Osteocyte (in vitro differentiated cells): ENCODE measurements at regions not wholly inside any gene's neighbourhood (a gene's known extent, or its start where the extent isn't known, plus 50 kb on each side); places are given as distances from the start of the nearest gene placed in this dataset.

Experiments
- DNase-seq: peaks from one replicate; pipeline ENCODE4 v3.0.0; 2021; ENCODE audit warnings: mixed read lengths; ENCODE audit not compliant: unreplicated experiment; ENCODE audit errors: extremely low spot score
- H3K27ac Mint-ChIP-seq: one replicate; pipeline ENCODE4 v1.8.0; 2021; ENCODE audit warnings: mild to moderate bottlenecking, mixed read lengths; ENCODE audit not compliant: unreplicated experiment
- H3K27me3 Mint-ChIP-seq: one replicate; pipeline ENCODE4 v1.8.0; 2021; ENCODE audit warnings: mixed read lengths; ENCODE audit not compliant: unreplicated experiment
- H3K36me3 Mint-ChIP-seq: one replicate; pipeline ENCODE4 v1.8.0; 2021; ENCODE audit warnings: mixed read lengths; ENCODE audit not compliant: unreplicated experiment
- H3K4me1 Mint-ChIP-seq: one replicate; pipeline ENCODE4 v1.8.0; 2021; ENCODE audit warnings: mixed read lengths; ENCODE audit not compliant: unreplicated experiment
- H3K4me3 Mint-ChIP-seq: one replicate; pipeline ENCODE4 v1.8.0; 2021; ENCODE audit warnings: mild to moderate bottlenecking, moderate library complexity, mixed read lengths; ENCODE audit not compliant: unreplicated experiment
- H3K9me3 Mint-ChIP-seq: one replicate; pipeline ENCODE4 v1.8.0; 2021; ENCODE audit warnings: mixed read lengths; ENCODE audit not compliant: unreplicated experiment
- CTCF ChIP-seq: fragments of 200-600 bp; sonication (generic); IDR thresholded peaks from 2 replicates; pipeline ENCODE4 v1.5.0; 2021; ENCODE audit warnings: antibody characterized with exemption, mild to moderate bottlenecking, moderate library complexity

DNA sequence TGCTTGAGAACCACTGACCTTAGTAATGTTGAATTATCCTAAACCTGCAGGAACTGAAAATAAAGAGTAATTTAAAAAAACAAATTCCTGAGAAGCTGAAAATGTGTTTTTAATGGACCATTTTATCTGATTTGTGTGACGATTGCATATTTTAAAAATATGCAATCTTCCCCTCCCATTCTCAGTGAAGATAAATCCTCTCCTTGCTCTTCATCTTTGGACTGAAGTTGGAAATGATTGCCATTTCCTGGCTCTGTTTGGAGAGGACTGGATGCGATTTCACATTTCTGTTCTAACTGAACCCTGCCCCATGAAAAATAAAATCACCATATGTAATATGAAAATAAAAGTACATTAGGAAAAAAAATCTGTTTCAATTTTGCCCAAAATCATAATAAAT, 216.3 kb downstream of the SLC6A15 start:
- no peak overlapping the region for H3K4me3 Mint-ChIP-seq
- no peak for TF ChIP-seq CTCF
- no peaks in the 10 kb centered on the region for H3K36me3 Mint-ChIP-seq
- no peak overlapping the region for H3K27ac Mint-ChIP-seq
- H3K27me3 Mint-ChIP-seq = no peaks in the 10 kb centered on the region
- peaks cover 7% of the 10 kb centered on the region for H3K4me1 Mint-ChIP-seq
- no peaks in the 10 kb centered on the region for H3K9me3 Mint-ChIP-seq
- DNase-seq = no peak

GRCh38 chr12:84694116-84694515, 218.5 kb downstream of the SLC6A15 start:
- DNase-seq = no peak
- Mint-ChIP-seq H3K4me3 (no peak overlapping the region), H3K27me3 (no peaks in the 10 kb centered on the region), H3K27ac (no peak overlapping the region), H3K9me3 (no peaks in the 10 kb centered on the region), H3K36me3 (no peaks in the 10 kb centered on the region), H3K4me1 (peaks cover 7% of the 10 kb centered on the region)
- no peak for TF ChIP-seq CTCF

DNA sequence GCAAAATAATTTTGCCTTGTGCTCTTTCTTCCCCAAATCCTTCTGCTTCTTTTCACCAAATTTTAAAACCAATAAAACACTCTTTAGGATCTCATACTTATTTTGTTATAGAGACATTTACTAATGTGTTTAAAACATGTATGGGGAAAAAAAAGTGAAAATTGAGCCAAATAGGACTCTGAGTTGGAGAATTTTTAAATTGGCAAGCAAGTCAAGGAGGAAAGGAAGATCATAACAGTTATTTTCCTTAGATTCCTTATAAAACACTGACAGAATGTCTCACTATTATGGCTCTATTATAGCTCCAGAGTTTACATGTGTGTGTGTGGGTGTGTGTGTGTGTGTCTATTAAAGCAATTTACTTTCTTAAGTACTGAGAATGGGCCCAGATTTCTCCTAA, 220.5 kb downstream of the SLC6A15 start:
- Mint-ChIP-seq H3K4me1 (peaks cover 7% of the 10 kb centered on the region), H3K27ac (no peak overlapping the region), H3K27me3 (peaks cover 3% of the 10 kb centered on the region), H3K9me3 (no peaks in the 10 kb centered on the region), H3K4me3 (no peak overlapping the region), H3K36me3 (no peaks in the 10 kb centered on the region)
- TF ChIP-seq CTCF = no peak
- no peak for DNase-seq

- Mint-ChIP-seq H3K4me3 (no peak overlapping the region), H3K27ac (no peak overlapping the region), H3K4me1 (peaks cover 2% of the 10 kb centered on the region), H3K36me3 (no peaks in the 10 kb centered on the region), H3K9me3 (no peaks in the 10 kb centered on the region), H3K27me3 (peaks cover 3% of the 10 kb centered on the region)
- TF ChIP-seq CTCF = no peak
- no peak for DNase-seq
Observed at GRCh38 chr12:84691266-84691665, 221.3 kb downstream of the SLC6A15 start.

- no peaks in the 10 kb centered on the region for H3K9me3 Mint-ChIP-seq
- no peaks in the 10 kb centered on the region for H3K36me3 Mint-ChIP-seq
- H3K4me1 Mint-ChIP-seq = peaks cover 2% of the 10 kb centered on the region
- DNase-seq = no peak
- H3K27me3 Mint-ChIP-seq = peaks cover 3% of the 10 kb centered on the region
- TF ChIP-seq CTCF = no peak
- H3K27ac Mint-ChIP-seq = no peak overlapping the region
- H3K4me3 Mint-ChIP-seq = no peak overlapping the region
Observed at GRCh38 chr12:84689638-84690037, 223.0 kb downstream of the SLC6A15 start.
